ENCODE measurements at regions not wholly inside any gene's neighbourhood (a gene's known extent, or its start where the extent isn't known, plus 50 kb on each side); places are given as distances from the start of the nearest gene placed in this dataset.
"Not testable (repeated sequence)": the region's sequence is repeated elsewhere in the genome, so short reads cannot be mapped to it uniquely, and the experiment has no call there.

DNA sequence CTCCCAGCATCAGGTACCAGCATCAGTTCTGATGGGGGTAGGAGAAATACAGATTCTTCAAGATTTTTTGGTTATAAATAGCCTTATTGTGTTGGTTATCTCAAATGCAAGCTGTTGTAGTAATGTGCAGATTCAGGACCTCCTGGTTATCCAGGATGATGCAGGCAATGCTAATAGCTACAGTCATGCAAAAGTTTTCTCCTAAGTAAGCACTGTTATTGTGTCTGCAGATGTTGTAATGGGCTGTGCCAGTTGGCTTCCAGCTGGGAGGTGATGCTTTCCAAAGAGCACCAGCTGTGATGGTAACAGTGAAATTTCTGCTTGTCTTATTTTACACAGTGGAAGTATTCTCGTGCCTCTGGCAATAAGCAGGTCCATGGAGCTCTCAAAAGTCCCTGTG lies 719.2 kb upstream of the CTNND2 start:
- peaks cover 0 to 44% (median 7%) of the 10 kb centered on the region in 6 donors for H3K9me3 Mint-ChIP-seq
- H3K4me3 Mint-ChIP-seq, result no peak overlapping the region
- no peak overlapping the region for H3K27ac Mint-ChIP-seq
- DNase-seq, result no peak
- no peaks in the 10 kb centered on the region for H3K36me3 Mint-ChIP-seq
- peaks cover 0 to 4% (median 2%) of the 10 kb centered on the region in 3 donors for H3K27me3 Mint-ChIP-seq (ENCODE audit: low read depth in 3 of 3)
- H3K4me1 Mint-ChIP-seq, result no peaks in the 10 kb centered on the region

DNA sequence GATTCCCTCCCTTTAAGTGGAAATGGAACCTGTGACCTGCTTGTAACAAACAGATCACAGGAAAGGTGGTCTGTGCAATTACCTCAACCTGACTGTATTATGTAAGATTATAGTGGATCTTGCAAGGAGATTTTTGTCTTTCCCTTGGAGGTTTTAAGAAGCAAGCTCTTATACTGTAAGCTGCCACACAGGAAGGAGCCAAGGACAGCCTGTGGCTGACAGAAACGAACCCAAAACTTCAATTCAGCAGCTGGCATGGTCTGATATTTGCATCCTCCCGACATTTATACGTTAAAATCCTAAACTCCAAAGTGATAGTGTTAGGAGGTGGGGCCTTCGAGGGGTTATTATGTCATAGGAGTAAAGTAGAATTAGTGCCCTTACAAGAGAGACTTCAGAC lies 711.8 kb upstream of the CTNND2 start:
- H3K4me3 Mint-ChIP-seq, result no peak overlapping the region
- H3K27me3 Mint-ChIP-seq (ENCODE audit: low read depth in 3 of 3), result peaks cover 0 to 2% (median 2%) of the 10 kb centered on the region in 3 donors
- DNase-seq, result no peak
- no peaks in the 10 kb centered on the region for H3K4me1 Mint-ChIP-seq
- no peak overlapping the region for H3K27ac Mint-ChIP-seq
- peaks cover 0 to 26% (median 6%) of the 10 kb centered on the region in 6 donors for H3K9me3 Mint-ChIP-seq
- no peaks in the 10 kb centered on the region for H3K36me3 Mint-ChIP-seq

DNA sequence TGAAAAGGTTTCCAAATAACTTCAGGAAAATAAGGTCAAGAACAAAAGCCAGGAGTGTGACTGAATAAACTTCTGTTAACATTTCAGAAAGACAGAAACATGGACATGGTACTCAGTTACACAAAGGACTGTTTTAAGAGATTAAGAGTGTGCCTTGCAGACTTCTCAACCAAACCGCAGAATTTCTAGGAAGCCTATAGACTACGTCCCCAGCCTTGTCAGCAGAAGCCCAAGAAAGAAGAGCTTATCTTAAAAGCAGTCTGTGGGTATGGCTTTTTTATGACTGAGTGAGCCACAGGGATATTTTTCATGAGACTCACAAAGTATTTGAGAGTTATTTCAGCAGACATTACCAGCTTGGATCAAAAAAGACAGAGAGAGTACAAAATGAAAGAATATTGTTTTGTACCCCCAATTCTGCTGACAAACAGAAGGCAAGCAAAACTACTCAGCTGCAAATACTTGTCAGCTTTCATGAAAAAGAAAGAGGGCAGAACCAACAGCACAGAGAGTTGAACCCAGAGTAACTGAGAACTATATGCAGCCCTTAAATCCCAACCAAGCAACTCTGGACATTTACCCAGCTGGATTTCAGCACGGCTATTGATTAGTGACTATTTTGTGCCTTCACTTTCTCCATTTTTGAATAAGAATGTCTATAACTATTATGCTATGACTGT lies 711.0 kb upstream of the CTNND2 start:
- Mint-ChIP-seq H3K27me3 (ENCODE audit: low read depth in 3 of 3) (peaks cover 0 to 2% (median 2%) of the 10 kb centered on the region in 3 donors), H3K36me3 (no peaks in the 10 kb centered on the region), H3K27ac (no peak overlapping the region), H3K9me3 (peaks cover 0 to 23% (median 6%) of the 10 kb centered on the region in 6 donors), H3K4me3 (no peak overlapping the region), H3K4me1 (no peaks in the 10 kb centered on the region)
- no peak for DNase-seq

DNA sequence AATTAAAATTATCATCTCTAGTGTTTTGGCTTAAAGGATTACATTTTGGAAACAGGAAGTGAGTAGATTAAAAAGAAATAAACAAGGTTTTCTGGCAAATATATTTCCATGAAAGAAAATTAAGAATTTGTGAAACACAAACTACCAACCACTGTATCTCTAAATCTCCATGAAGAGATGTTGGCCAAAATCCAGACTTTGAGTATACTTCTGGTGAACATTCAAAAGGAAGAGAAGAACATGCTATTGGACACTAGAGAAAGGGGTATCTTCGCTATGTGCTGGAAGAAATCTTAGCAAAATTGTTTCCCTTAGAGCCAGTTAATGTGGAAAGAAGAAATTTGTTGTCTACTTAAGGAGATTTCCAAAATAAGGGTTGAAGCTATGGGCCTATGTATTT lies 710.4 kb upstream of the CTNND2 start:
- no peaks in the 10 kb centered on the region for H3K36me3 Mint-ChIP-seq
- H3K27me3 Mint-ChIP-seq (ENCODE audit: low read depth in 3 of 3), result peaks cover 0 to 2% (median 0%) of the 10 kb centered on the region in 3 donors
- DNase-seq, result no peak
- peaks cover 0 to 23% (median 4%) of the 10 kb centered on the region in 6 donors for H3K9me3 Mint-ChIP-seq
- no peak overlapping the region for H3K4me3 Mint-ChIP-seq
- H3K27ac Mint-ChIP-seq, result no peak overlapping the region
- no peaks in the 10 kb centered on the region for H3K4me1 Mint-ChIP-seq

DNA sequence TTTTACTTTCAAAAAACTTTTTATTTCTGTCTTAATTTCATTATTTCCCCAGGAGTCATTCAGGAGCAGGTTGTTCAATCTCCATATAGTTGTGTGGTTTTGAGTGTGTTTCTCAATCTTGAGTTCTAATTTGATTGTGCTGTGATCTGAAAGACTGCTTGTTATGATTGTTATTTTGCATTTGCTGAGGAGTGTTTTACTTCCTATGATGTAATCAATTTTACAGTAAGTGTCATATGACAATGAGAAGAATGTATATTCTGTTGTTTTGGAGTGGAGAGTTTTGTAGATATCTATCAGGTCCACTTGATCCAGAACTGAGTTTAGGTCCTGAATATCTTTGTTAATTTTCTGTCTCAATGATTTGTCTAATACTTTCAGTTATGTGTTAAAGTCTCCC lies 706.9 kb upstream of the CTNND2 start:
- Mint-ChIP-seq H3K9me3 (peaks cover 0 to 12% (median 3%) of the 10 kb centered on the region in 6 donors), H3K36me3 (no peaks in the 10 kb centered on the region), H3K27ac (no peak overlapping the region), H3K27me3 (ENCODE audit: low read depth in 3 of 3) (peaks cover 0 to 2% (median 0%) of the 10 kb centered on the region in 3 donors), H3K4me1 (no peaks in the 10 kb centered on the region), H3K4me3 (no peak overlapping the region)
- DNase-seq, result no peak

DNA sequence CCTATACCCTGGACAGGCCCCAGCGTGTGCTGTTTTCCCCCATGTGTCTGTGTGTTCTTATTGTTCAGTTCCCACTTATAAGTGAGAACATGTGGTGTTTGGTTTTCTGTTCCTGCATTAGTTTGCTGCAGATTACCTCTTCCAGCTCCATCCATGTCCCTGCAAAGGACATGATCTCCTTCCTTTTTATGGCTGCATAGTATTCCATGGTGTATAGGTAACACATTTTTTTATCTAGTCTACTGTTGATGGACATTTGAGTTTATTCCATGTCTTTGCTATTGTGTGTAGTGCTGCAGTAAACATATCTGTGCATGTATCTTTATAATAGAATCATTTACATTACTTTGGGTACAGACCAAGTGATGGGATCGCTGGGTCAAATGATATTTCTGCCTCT lies 703.6 kb upstream of the CTNND2 start:
- H3K4me1 Mint-ChIP-seq; H3K36me3 Mint-ChIP-seq; H3K27ac Mint-ChIP-seq; H3K27me3 Mint-ChIP-seq (ENCODE audit: low read depth in 3 of 3); DNase-seq; H3K4me3 Mint-ChIP-seq: not testable (repeated sequence)
- peaks cover 0 to 13% (median 2%) of the 10 kb centered on the region in 6 donors for H3K9me3 Mint-ChIP-seq

DNA sequence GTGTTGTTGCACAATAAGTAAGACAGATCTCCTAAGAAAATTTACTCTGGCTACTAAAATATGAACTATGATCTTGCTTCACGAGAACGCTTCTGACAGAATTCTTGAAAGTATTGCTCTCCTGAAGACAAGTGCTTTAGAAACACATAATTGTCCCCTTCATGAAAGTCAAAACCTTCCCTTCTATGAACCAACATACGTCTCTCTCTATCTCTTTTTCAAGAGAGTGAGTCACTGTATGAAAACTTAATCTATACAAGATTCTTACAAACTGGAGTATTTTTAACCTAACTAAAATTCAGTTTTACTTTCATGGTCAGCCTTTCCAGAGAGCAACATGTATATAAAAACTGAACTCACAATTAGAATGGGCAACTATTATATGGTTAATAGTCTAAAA lies 688.0 kb upstream of the CTNND2 start:
- peaks cover 0 to 6% (median 0%) of the 10 kb centered on the region in 6 donors for H3K9me3 Mint-ChIP-seq
- no peak overlapping the region for H3K4me3 Mint-ChIP-seq
- DNase-seq, result no peak
- H3K27me3 Mint-ChIP-seq (ENCODE audit: low read depth in 3 of 3), result peaks cover 0 to 1% (median 0%) of the 10 kb centered on the region in 3 donors
- no peak overlapping the region for H3K27ac Mint-ChIP-seq
- H3K36me3 Mint-ChIP-seq, result no peaks in the 10 kb centered on the region
- H3K4me1 Mint-ChIP-seq, result no peaks in the 10 kb centered on the region

DNA sequence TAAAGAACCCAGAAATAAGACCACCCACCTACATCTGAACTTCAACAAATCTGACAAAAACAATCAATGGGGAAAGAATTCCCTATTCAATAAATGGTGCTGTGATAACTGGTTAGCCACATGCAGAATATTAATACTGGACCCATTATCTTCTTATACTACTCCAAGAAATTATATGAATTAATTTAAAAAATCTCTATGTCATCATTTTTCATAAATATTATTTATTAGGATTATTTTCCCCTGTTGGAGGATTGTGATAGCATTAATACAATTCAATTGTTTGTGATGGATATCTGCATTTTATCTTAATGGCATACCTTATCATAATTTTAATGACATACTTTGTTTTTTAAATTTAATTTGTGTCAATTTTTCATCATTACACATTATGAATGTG lies 682.2 kb upstream of the CTNND2 start:
- peaks cover 0 to 1% (median 0%) of the 10 kb centered on the region in 3 donors for H3K27me3 Mint-ChIP-seq (ENCODE audit: low read depth in 3 of 3)

DNA sequence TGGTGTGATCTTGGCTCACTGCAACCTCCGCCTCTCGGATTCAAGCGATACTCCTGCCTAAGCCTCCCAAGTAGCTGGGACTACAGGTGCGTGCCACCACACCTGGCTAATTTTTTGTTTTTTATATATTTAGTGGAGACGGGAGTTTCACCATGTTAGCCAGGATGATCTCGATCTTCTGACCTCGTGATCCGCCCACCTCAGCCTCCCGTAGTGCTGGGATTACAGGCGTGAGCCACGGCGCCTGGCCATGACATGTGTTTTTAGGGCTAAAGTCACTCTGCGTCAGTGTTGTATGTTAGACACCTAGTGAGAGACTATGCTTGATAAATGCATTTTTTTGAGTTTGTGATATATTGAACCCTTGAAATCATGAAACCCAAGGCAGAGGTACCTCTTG lies 674.6 kb upstream of the CTNND2 start:
- DNase-seq, H3K36me3 Mint-ChIP-seq: not testable (repeated sequence)

More for the DNA sequence above, 682.2 kb upstream of the CTNND2 start:
- H3K4me3 Mint-ChIP-seq, result no peak overlapping the region
- no peaks in the 10 kb centered on the region for H3K4me1 Mint-ChIP-seq
- no peak for DNase-seq
- no peak overlapping the region for H3K27ac Mint-ChIP-seq
- H3K36me3 Mint-ChIP-seq, result no peaks in the 10 kb centered on the region
- H3K9me3 Mint-ChIP-seq, result peaks cover 0 to 4% (median 1%) of the 10 kb centered on the region in 6 donors

DNA sequence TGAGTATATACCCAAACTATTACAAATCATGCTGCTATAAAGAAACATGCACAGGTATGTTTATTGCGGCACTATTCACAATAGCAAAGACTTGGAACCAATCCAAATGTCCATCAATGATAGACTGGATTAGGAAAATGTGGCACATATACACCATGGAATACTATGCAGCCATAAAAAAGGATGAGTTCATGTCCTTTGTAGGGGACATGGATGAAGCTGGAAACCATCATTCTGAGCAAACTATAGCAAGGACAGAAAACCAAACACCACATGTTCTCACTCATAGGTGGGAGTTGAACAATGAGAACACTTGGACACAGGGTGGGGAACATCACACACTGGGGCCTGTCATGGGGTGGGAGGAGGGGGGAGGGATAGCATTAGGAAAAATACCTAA lies 672.7 kb upstream of the CTNND2 start:
- not testable (repeated sequence) for DNase-seq; H3K9me3 Mint-ChIP-seq; H3K36me3 Mint-ChIP-seq; H3K27me3 Mint-ChIP-seq (ENCODE audit: low read depth in 3 of 3); H3K4me3 Mint-ChIP-seq; H3K4me1 Mint-ChIP-seq; H3K27ac Mint-ChIP-seq

More for the DNA sequence above, 674.6 kb upstream of the CTNND2 start:
- not testable (repeated sequence) for H3K27me3 Mint-ChIP-seq (ENCODE audit: low read depth in 3 of 3); H3K4me1 Mint-ChIP-seq; H3K27ac Mint-ChIP-seq; H3K4me3 Mint-ChIP-seq; H3K9me3 Mint-ChIP-seq

DNA sequence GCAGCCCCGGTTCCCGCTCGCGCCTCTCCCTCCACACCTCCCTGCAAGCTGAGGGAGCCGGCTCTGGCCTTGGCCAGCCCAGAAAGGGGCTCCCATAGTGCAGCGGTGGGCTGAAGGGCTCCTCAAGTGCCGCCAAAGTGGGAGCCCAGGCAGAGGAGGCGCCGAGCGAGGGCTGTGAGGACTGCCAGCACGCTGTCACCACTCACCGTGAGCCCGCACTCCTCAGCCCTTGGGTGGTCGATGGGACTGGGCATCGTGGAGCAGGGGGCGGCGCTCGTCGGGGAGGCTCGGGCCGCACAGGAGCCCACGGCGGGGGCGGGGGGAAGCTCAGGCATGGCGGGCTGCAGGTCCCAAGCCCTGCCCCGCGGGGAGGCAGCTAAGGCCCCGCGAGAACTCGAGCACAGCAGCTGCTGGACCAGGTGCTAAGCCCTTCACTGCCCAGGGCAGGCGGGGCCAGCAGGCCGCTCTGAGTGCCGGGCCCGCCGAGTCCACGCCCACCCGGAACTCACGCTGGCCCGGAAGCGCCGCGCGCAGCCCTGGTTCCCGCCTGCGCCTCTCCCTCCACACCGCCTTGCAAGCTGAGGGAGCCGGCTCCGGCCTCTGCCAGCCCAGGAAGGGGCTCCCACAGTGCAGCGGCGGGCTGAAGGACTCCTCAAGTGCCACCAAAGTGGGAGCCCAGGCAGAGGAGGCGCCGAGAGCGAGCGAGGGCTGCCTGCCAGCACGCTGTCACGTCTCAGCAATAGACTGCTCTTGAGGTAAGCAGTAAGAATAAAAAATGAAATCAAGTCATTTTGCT lies 670.2 kb upstream of the CTNND2 start:
- not testable (repeated sequence) for DNase-seq; H3K27me3 Mint-ChIP-seq (ENCODE audit: low read depth in 3 of 3); H3K36me3 Mint-ChIP-seq; H3K27ac Mint-ChIP-seq; H3K4me1 Mint-ChIP-seq; H3K4me3 Mint-ChIP-seq
- H3K9me3 Mint-ChIP-seq, result peaks cover 0 to 15% (median 2%) of the 10 kb centered on the region in 6 donors

DNA sequence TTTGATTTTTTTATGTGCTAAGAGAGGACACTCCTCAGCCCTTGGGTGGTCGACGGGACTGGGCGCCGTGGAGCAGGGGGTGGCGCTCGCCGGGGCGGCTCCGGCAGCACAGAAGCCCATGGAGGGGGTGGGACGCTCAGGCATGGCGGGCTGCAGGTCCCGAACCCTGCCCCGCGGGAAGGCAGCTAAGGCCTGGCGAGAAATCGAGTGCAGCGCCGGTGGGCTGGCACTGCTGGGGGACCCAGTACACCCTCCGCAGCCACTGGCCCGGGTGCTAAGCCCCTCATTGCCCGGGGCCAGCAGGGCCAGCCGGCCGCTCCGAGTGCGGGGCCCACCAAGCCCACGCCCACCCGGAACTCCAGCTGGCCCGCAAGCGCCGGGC lies 669.7 kb upstream of the CTNND2 start:
- not testable (repeated sequence) for H3K27me3 Mint-ChIP-seq (ENCODE audit: low read depth in 3 of 3); H3K4me1 Mint-ChIP-seq; H3K27ac Mint-ChIP-seq; DNase-seq; H3K36me3 Mint-ChIP-seq; H3K4me3 Mint-ChIP-seq
- H3K9me3 Mint-ChIP-seq, result peaks cover 0 to 15% (median 2%) of the 10 kb centered on the region in 6 donors

DNA sequence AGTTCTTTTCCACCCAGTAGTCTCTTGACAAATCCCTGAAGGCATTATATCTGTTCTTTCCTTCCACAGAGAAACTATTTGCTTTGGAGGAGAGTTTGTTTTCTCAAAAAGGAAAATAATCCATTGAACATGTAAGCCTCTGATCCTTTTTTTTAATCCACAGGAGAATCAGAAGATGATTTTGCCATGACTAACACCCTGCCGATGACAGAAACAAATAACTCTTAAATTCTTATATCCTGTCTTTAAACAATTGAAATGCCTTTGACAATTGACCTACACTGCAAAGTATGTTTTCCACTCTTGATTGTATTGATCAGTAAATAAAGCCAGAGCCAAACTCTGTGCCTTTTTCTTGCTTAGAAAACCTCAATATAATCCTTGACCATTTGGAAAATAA lies 666.4 kb upstream of the CTNND2 start:
- no peaks in the 10 kb centered on the region for H3K4me1 Mint-ChIP-seq
- H3K4me3 Mint-ChIP-seq, result no peak overlapping the region
- H3K9me3 Mint-ChIP-seq, result peaks cover 0 to 14% (median 2%) of the 10 kb centered on the region in 6 donors
- H3K36me3 Mint-ChIP-seq, result no peaks in the 10 kb centered on the region
- DNase-seq, result no peak
- H3K27me3 Mint-ChIP-seq (ENCODE audit: low read depth in 3 of 3), result no peaks in the 10 kb centered on the region
- no peak overlapping the region for H3K27ac Mint-ChIP-seq

DNA sequence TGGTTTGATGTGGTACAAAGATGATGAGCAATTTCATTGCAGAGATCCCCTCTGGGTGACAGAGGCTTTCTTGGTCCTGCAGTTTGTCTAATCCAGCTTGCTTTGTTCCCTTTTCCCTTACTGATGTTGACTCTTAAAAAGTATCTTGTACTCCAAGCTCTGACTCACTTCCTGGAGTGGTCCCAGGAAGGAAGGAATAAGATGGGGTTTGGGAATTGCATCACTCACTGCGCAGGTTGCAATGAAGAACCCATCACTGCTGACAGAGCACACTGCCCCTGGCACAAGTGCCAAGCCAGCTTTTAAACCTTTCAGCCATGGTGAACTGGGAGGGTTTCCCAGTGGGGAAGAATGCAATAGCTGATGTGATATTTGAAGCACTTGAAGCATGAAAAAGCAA lies 662.2 kb upstream of the CTNND2 start:
- no peak overlapping the region for H3K4me3 Mint-ChIP-seq
- H3K9me3 Mint-ChIP-seq, result peaks cover 0 to 20% (median 3%) of the 10 kb centered on the region in 6 donors
- H3K27ac Mint-ChIP-seq, result no peak overlapping the region
- no peaks in the 10 kb centered on the region for H3K36me3 Mint-ChIP-seq
- peaks cover 0 to 1% (median 0%) of the 10 kb centered on the region in 3 donors for H3K27me3 Mint-ChIP-seq (ENCODE audit: low read depth in 3 of 3)
- no peaks in the 10 kb centered on the region for H3K4me1 Mint-ChIP-seq
- no peak for DNase-seq
